GM23338 (cell line): ENCODE measurements at regions not wholly inside any gene's neighbourhood (a gene's known extent, or its start where the extent isn't known, plus 50 kb on each side); places are given as distances from the start of the nearest gene placed in this dataset.

ENCODE experiments used
- ATAC-seq: fragments of 200-7000 bp; cut with Tn5 transposase; 3 replicates; pipeline ENCODE4 v1.9.1; 2020
- DNase-seq: peaks from one replicate; pipeline ENCODE4 v3.0.0-alpha.2; 2015; ENCODE audit warnings: low spot score
- H2AFZ ChIP-seq: fragments of 200-600 bp; sonication (generic); 2 replicates; pipeline ENCODE4 v1.8.0; 2016; ENCODE audit warnings: antibody characterized with exemption, mild to moderate bottlenecking, moderate library complexity
- H3F3A ChIP-seq: fragments of 200-600 bp; sonication (generic); replicated peaks from 2 replicates; pipeline ENCODE4 v1.8.0; 2017; ENCODE audit warnings: antibody characterized with exemption, mixed run types, low read depth
- H3K27ac ChIP-seq: fragments of 200-600 bp; sonication (generic); 2 replicates; pipeline ENCODE4 v1.6.1; 2016; ENCODE audit warnings: low read depth
- H3K27me3 ChIP-seq: fragments of 200-600 bp; sonication (generic); 2 replicates; pipeline ENCODE4 v1.8.0; 2016; ENCODE audit warnings: mild to moderate bottlenecking, mixed run types, moderate library complexity; ENCODE audit not compliant: insufficient read depth
- H3K36me3 ChIP-seq: fragments of 200-600 bp; sonication (generic); 2 replicates; pipeline ENCODE4 v1.8.0; 2016; ENCODE audit warnings: mild to moderate bottlenecking; ENCODE audit not compliant: insufficient read depth
- H3K4me1 ChIP-seq: fragments of 200-600 bp; sonication (generic); 2 replicates; pipeline ENCODE4 v1.8.0; 2016; ENCODE audit warnings: mild to moderate bottlenecking, moderate library complexity; ENCODE audit not compliant: insufficient read depth
- H3K4me2 ChIP-seq: fragments of 200-600 bp; sonication (generic); 2 replicates; pipeline ENCODE4 v1.7.1; 2017; ENCODE audit warnings: mixed run types
- H3K4me3 ChIP-seq: fragments of 200-600 bp; sonication (generic); 2 replicates; pipeline ENCODE4 v1.6.1; 2016; ENCODE audit warnings: mixed run types
- H3K79me2 ChIP-seq: fragments of 200-600 bp; sonication (generic); replicated peaks from 2 replicates; pipeline ENCODE4 v1.8.0; 2017; ENCODE audit warnings: mild to moderate bottlenecking; ENCODE audit not compliant: insufficient read depth
- H3K9me2 ChIP-seq: fragments of 200-600 bp; sonication (generic); 2 replicates; pipeline ENCODE4 v1.8.0; 2017; ENCODE audit not compliant: insufficient read depth
- H4K20me1 ChIP-seq: fragments of 200-600 bp; sonication (generic); replicated peaks from 2 replicates; pipeline ENCODE4 v1.8.0; 2017; ENCODE audit warnings: mild to moderate bottlenecking; ENCODE audit not compliant: insufficient read depth
- H3K27ac Mint-ChIP-seq: 2 replicates; pipeline ENCODE4 v1.8.0; 2020; ENCODE audit warnings: inconsistent platforms, mild to moderate bottlenecking, moderate library complexity, mixed read lengths
- H3K27me3 Mint-ChIP-seq: 3 replicates; pipeline ENCODE4 v1.8.0; 2022; ENCODE audit warnings: low read depth, mild to moderate bottlenecking, moderate library complexity, mixed read lengths, inconsistent platforms; ENCODE audit not compliant: insufficient read depth, poor library complexity
- H3K36me3 Mint-ChIP-seq: 3 replicates; pipeline ENCODE4 v1.8.0; 2021; ENCODE audit warnings: low read depth, mild to moderate bottlenecking, inconsistent platforms, moderate library complexity, mixed read lengths
- H3K4me1 Mint-ChIP-seq: 3 replicates; pipeline ENCODE4 v1.8.0; 2020; ENCODE audit warnings: mild to moderate bottlenecking, inconsistent platforms, mixed read lengths
- H3K4me3 Mint-ChIP-seq: 3 replicates; pipeline ENCODE4 v1.8.0; 2021; ENCODE audit warnings: moderate library complexity, mild to moderate bottlenecking, inconsistent platforms, mixed read lengths
- H3K9me3 Mint-ChIP-seq: 3 replicates; pipeline ENCODE4 v1.8.0; 2020; ENCODE audit warnings: moderate library complexity, mild to moderate bottlenecking, inconsistent platforms, mixed read lengths
- CREB1 ChIP-seq: fragments of 250-450 bp; sonication (Bioruptor Pico); IDR thresholded peaks from 2 replicates; pipeline ENCODE4 v1.5.0; 2020; ENCODE audit warnings: low read depth, mild to moderate bottlenecking, moderate library complexity
- EZH2 ChIP-seq: fragments of 200-600 bp; sonication (generic); IDR thresholded peaks from one replicate; pipeline ENCODE4 v1.8.0; 2017; ENCODE audit warnings: antibody characterized with exemption, mild to moderate bottlenecking, low read depth; ENCODE audit not compliant: unreplicated experiment
- EZH2phosphoT487 ChIP-seq: fragments of 200-600 bp; sonication (generic); IDR thresholded peaks from one replicate; pipeline ENCODE4 v1.8.1; 2018; ENCODE audit warnings: antibody characterized with exemption; ENCODE audit not compliant: unreplicated experiment
- NANOG ChIP-seq: IDR thresholded peaks from 2 replicates; pipeline ENCODE4 v1.6.1; 2016; ENCODE audit warnings: antibody characterized with exemption, borderline replicate concordance
- POLR2AphosphoS5 ChIP-seq: IDR thresholded peaks from 2 replicates; pipeline ENCODE4 v1.6.1; 2016; ENCODE audit warnings: antibody characterized with exemption, low read depth
- REST ChIP-seq: IDR thresholded peaks from one replicate; pipeline ENCODE4 v1.6.1; 2018; ENCODE audit warnings: antibody characterized with exemption; ENCODE audit not compliant: unreplicated experiment
- STAT1 ChIP-seq: IDR thresholded peaks from one replicate; pipeline ENCODE4 v1.6.1; 2016; ENCODE audit warnings: antibody characterized with exemption; ENCODE audit not compliant: unreplicated experiment
- ZNF331 ChIP-seq: fragments of 250-450 bp; sonication (Bioruptor Pico); IDR thresholded peaks from 2 replicates; pipeline ENCODE4 v1.5.0; 2020; ENCODE audit warnings: low read depth, mild to moderate bottlenecking, moderate library complexity
- ZNF462 ChIP-seq: fragments of 250-450 bp; sonication (Bioruptor Pico); IDR thresholded peaks from 2 replicates; pipeline ENCODE4 v1.5.0; 2020; ENCODE audit warnings: mild to moderate bottlenecking, moderate library complexity

GRCh38 chr4:138796761-138797160 is 218.8 kb upstream of the NOCT start:
- ATAC-seq (no peak), DNase-seq (no peak)
- no peak for TF ChIP-seq ZNF331 (CRISPR knock-in tag)
- TF ChIP-seq EZH2phosphoT487, result no peak
- TF ChIP-seq REST, result no peak
- no peak for TF ChIP-seq NANOG
- no peak for TF ChIP-seq ZNF462 (CRISPR knock-in tag)
- no peak for TF ChIP-seq POLR2AphosphoS5
- no peak for TF ChIP-seq EZH2
- TF ChIP-seq STAT1, result no peak
- TF ChIP-seq CREB1, result no peak
- Histone ChIP-seq H2AFZ (peak overlapping the region; percentile 43; the same call in 1 of the 2 replicates), H3K4me2 (no peak overlapping the region), H3K79me2 (no peaks in the 10 kb centered on the region), H3K36me3 (no peaks in the 10 kb centered on the region), H3F3A (no peaks in the 10 kb centered on the region), H3K4me3 (no peak overlapping the region), H3K9me2 (no peaks in the 10 kb centered on the region), H3K27me3 (no peaks in the 10 kb centered on the region), H3K27ac (no peak overlapping the region), H3K4me1 (no peaks in the 10 kb centered on the region), H4K20me1 (no peaks in the 10 kb centered on the region)
- Mint-ChIP-seq H3K4me3 (no peak overlapping the region), H3K9me3 (no peaks in the 10 kb centered on the region), H3K4me1 (peaks cover 5% of the 10 kb centered on the region; the same call in 1 of the 3 replicates), H3K36me3 (no peaks in the 10 kb centered on the region), H3K27ac (no peak overlapping the region), H3K27me3 (no peaks in the 10 kb centered on the region)
